C4-2B (cell line): ENCODE measurements at regions not wholly inside any gene's neighbourhood (a gene's known extent, or its start where the extent isn't known, plus 50 kb on each side); places are given as distances from the start of the nearest gene placed in this dataset.

ENCODE experiments used
- H3K27ac ChIP-seq: fragments of 450-650 bp; 2 replicates; pipeline ENCODE4 v1.5.1; 2017
- CTCF ChIP-seq: fragments of 450-650 bp; conservative IDR thresholded peaks from 2 replicates; pipeline ENCODE4 v1.5.1; 2017; ENCODE audit warnings: mild to moderate bottlenecking
- ZFX ChIP-seq: fragments of 450-650 bp; IDR thresholded peaks from 2 replicates; pipeline ENCODE4 v1.6.1; 2017

GRCh38 chr21:17964716-17965115, 145.6 kb upstream of the C21orf91 start:
- no peak for TF ChIP-seq CTCF
- no peak for TF ChIP-seq ZFX

GRCh38 chr21:17964199-17964598, 145.0 kb upstream of the C21orf91 start:
- no peak for TF ChIP-seq ZFX
- no peak for TF ChIP-seq CTCF
- no peak overlapping the region for H3K27ac ChIP-seq

More at GRCh38 chr21:17964716-17965115, 145.6 kb upstream of the C21orf91 start:
- no peak overlapping the region for H3K27ac ChIP-seq

GRCh38 chr21:17950591-17950990, 131.4 kb upstream of the C21orf91 start:
- TF ChIP-seq ZFX (no peak), CTCF (no peak)
- H3K27ac ChIP-seq = no peak overlapping the region

- TF ChIP-seq CTCF = no peak
- H3K27ac ChIP-seq = no peak overlapping the region
Measured at GRCh38 chr21:17949421-17949820, 130.3 kb upstream of the C21orf91 start.

GRCh38 chr21:17947531-17947930, 128.4 kb upstream of the C21orf91 start:
- H3K27ac ChIP-seq = no peak overlapping the region
- TF ChIP-seq CTCF = no peak
- no peak for TF ChIP-seq ZFX

GRCh38 chr21:17931080-17931479, 111.9 kb upstream of the C21orf91 start:
- H3K27ac ChIP-seq = no peak overlapping the region
- TF ChIP-seq ZFX (no peak), CTCF (peak; percentile 75)

GRCh38 chr21:17930093-17930492, 110.9 kb upstream of the C21orf91 start:
- TF ChIP-seq CTCF = no peak
- no peak for TF ChIP-seq ZFX
- H3K27ac ChIP-seq = no peak overlapping the region
